ENCODE measurements at regions not wholly inside any gene's neighbourhood (a gene's known extent, or its start where the extent isn't known, plus 50 kb on each side); places are given as distances from the start of the nearest gene placed in this dataset.

- TF ChIP-seq RBBP5 (IDR thresholded peaks at IDR 0.05; ENCODE audit: borderline replicate concordance, low read depth, low read length) (no peak), RAD21 (IDR thresholded peaks at IDR 0.05 in 1 of 2, conservative IDR thresholded peaks at IDR 0.05 in 1 of 2; ENCODE audit: low read depth in 2 of 2, low read length in 2 of 2) (peak; percentile 94 to 96), SUZ12 (IDR thresholded peaks at IDR 0.05; ENCODE audit: low read length) (no peak), E2F6 (IDR thresholded peaks at IDR 0.05) (no peak), TCF12 (IDR thresholded peaks at IDR 0.05; ENCODE audit: low read depth, low read length) (no peak), SIN3A (conservative IDR thresholded peaks at IDR 0.05 in 1 of 2, IDR thresholded peaks at IDR 0.05 in 1 of 2; ENCODE audit: low read depth in 1 of 2, low read length in 2 of 2) (no peak), BRCA1 (IDR thresholded peaks at IDR 0.05; ENCODE audit: low read depth, low read length) (no peak), CHD2 (IDR thresholded peaks at IDR 0.05; ENCODE audit: low read length) (no peak), SAP30 (IDR thresholded peaks at IDR 0.05; ENCODE audit: insufficient read depth, insufficient replicate concordance, low read length) (no peak)
Measured at GRCh38 chr6:84422380-84422968, 195.0 kb upstream of the CEP162 start (continued).

All from H1 (cell line).